GM12878 (cell line): ENCODE measurements at regions not wholly inside any gene's neighbourhood (a gene's known extent, or its start where the extent isn't known, plus 50 kb on each side); places are given as distances from the start of the nearest gene placed in this dataset.

Source experiments
- ATAC-seq: fragments of 200-7000 bp; cut with Tn5 transposase; 3 replicates; pipeline ENCODE4 v1.9.1; 2020; ENCODE audit warnings: mild to moderate bottlenecking, moderate library complexity
- BruUV-seq: library from RNA; stranded (reverse); fragments of 400-500 nt; replicated peaks from 2 replicates; lab custom pipeline; 2021; lab: Mats Ljungman, UMichigan
- CTCF ChIA-PET: fragments of 300-600 bp; sonication (Branson Sonifier 250); formaldehyde crosslinking; extraction: SDS; loops from one replicate; lab custom pipeline; 2021; ENCODE audit warnings: inconsistent platforms; lab: Yijun Ruan, JAX
- POLR2A ChIA-PET: fragments of 350-600 bp; formaldehyde crosslinking; extraction: SDS; loops from one replicate; lab custom pipeline; 2021; ENCODE audit warnings: inconsistent platforms; lab: Charles Lee
- RAD21 ChIA-PET: fragments of 300-600 bp; sonication (Branson Sonifier 250); formaldehyde crosslinking; loops from one replicate; lab custom pipeline; 2023; ENCODE audit warnings: antibody characterized with exemption; ENCODE audit not compliant: unreplicated experiment; lab: Charles Lee
- SMC1A ChIA-PET: fragments of 300-600 bp; sonication (Branson Sonifier 250); formaldehyde crosslinking; loops from one replicate; lab custom pipeline; 2023; ENCODE audit not compliant: unreplicated experiment, uncharacterized antibody; lab: Charles Lee
- DNase-seq: peaks from one replicate; pipeline ENCODE4 v3.0.0-alpha.2; 2011; ENCODE audit warnings: low read depth, low spot score
- FAIRE-seq: peaks from 3 replicates; lab custom pipeline; 2011; peaks lifted over from hg19 to GRCh38; lab: Jason Lieb, UNC
- H2AFZ ChIP-seq: 2 replicates; pipeline ENCODE4 v1.6.0; 2011; ENCODE audit warnings: low read depth, low read length, control low read depth; ENCODE audit not compliant: control insufficient read depth
- H3K27ac ChIP-seq: 2 replicates; pipeline ENCODE4 v1.5.1; 2011; ENCODE audit warnings: control low read depth; ENCODE audit not compliant: control insufficient read depth, insufficient read depth
- H3K27me3 ChIP-seq, 2 experiments: replicated peaks in 1 of 2; 2 replicates each; pipeline versions ENCODE4 v1.6.0 to v1.6.1; 2011; ENCODE audit warnings: low read length in 1 of 2; ENCODE audit not compliant: control insufficient read depth in 2 of 2, insufficient read depth in 2 of 2
- H3K36me3 ChIP-seq, 2 experiments: 2 replicates each; pipeline ENCODE4 v1.5.1; 2011; ENCODE audit warnings: low read length in 1 of 2; ENCODE audit not compliant: control insufficient read depth in 2 of 2, insufficient read depth in 2 of 2
- H3K4me1 ChIP-seq: 2 replicates; pipeline ENCODE4 v1.6.1; 2011; ENCODE audit warnings: mild to moderate bottlenecking, low read length, moderate library complexity, mixed read lengths; ENCODE audit not compliant: control insufficient read depth, insufficient read depth
- H3K4me2 ChIP-seq: 2 replicates; pipeline ENCODE4 v1.6.0; 2011; ENCODE audit warnings: control low read depth; ENCODE audit not compliant: control insufficient read depth, insufficient read depth
- H3K4me3 ChIP-seq: fragments of 200-600 bp; sonication (generic); 2 replicates; pipeline ENCODE4 v1.5.1; 2016
- H3K79me2 ChIP-seq: 2 replicates; pipeline ENCODE4 v1.6.0; 2011; ENCODE audit warnings: low read length; ENCODE audit not compliant: control insufficient read depth, insufficient read depth
- H3K9ac ChIP-seq: 2 replicates; pipeline ENCODE4 v1.8.0; 2011; ENCODE audit warnings: low read length, control low read depth, mixed read lengths; ENCODE audit not compliant: control insufficient read depth, insufficient read depth
- H3K9me3 ChIP-seq: replicated peaks from 3 replicates; pipeline ENCODE4 v1.5.1; 2011; ENCODE audit warnings: mild to moderate bottlenecking, low read length; ENCODE audit not compliant: control insufficient read depth, insufficient read depth
- H4K20me1 ChIP-seq: 2 replicates; pipeline ENCODE4 v1.6.0; 2011; ENCODE audit not compliant: control insufficient read depth, insufficient read depth
- BCLAF1 ChIP-seq: fragments of 450-650 bp; IDR thresholded peaks from 2 replicates; pipeline ENCODE4 v1.6.1; 2017; ENCODE audit warnings: antibody characterized with exemption, mild to moderate bottlenecking, moderate library complexity
- EED ChIP-seq: sonication (generic); IDR thresholded peaks from 2 replicates; pipeline ENCODE4 v1.6.1; 2016; ENCODE audit warnings: antibody characterized with exemption, low read depth
- ELK1 ChIP-seq: IDR thresholded peaks from 2 replicates; pipeline ENCODE4 v1.6.1; 2012; ENCODE audit warnings: low read depth, low read length, improper control_type of control experiment
- GABPA ChIP-seq: IDR thresholded peaks from 2 replicates; pipeline ENCODE4 v1.6.1; 2014; ENCODE audit warnings: antibody characterized with exemption, low read depth, mild to moderate bottlenecking, inconsistent platforms
- PAX8 ChIP-seq: fragments of 450-650 bp; IDR thresholded peaks from 2 replicates; pipeline ENCODE4 v1.6.1; 2017; ENCODE audit warnings: mild to moderate bottlenecking, moderate library complexity
- RCOR1 ChIP-seq: conservative IDR thresholded peaks from 2 replicates; pipeline ENCODE4 v1.6.1; 2012; ENCODE audit warnings: low read depth, low read length, improper control_type of control experiment
- SUZ12 ChIP-seq: fragments of 200-600 bp; sonication (generic); IDR thresholded peaks from one replicate; pipeline ENCODE4 v1.6.1; 2018; ENCODE audit warnings: antibody characterized with exemption, mild to moderate bottlenecking; ENCODE audit not compliant: unreplicated experiment
- TBL1XR1 ChIP-seq: IDR thresholded peaks from 2 replicates; pipeline ENCODE4 v1.6.1; 2012; ENCODE audit warnings: low read depth, low read length, improper control_type of control experiment
- ZBTB4 ChIP-seq: fragments of 450-650 bp; formaldehyde crosslinking; IDR thresholded peaks from 2 replicates; pipeline ENCODE4 v1.4.0; 2022; ENCODE audit warnings: mild to moderate bottlenecking, moderate library complexity
- ZNF24 ChIP-seq: fragments of 450-650 bp; IDR thresholded peaks from 2 replicates; pipeline ENCODE4 v1.6.1; 2017; ENCODE audit warnings: antibody characterized with exemption, mild to moderate bottlenecking
- ZNF687 ChIP-seq: fragments of 450-650 bp; IDR thresholded peaks from 2 replicates; pipeline ENCODE4 v1.6.1; 2017; ENCODE audit warnings: mild to moderate bottlenecking, moderate library complexity
- WGBS: methylation state at CpG from one replicate; pipeline ENCODE4 v1.1.6; 2016; ENCODE audit warnings: low lambda C conversion rate; ENCODE audit not compliant: insufficient replicate concordance, insufficient coverage; ENCODE audit errors: missing lambda C conversion rate; 5-methylcytosine and 5-hydroxymethylcytosine counted together
- in situ Hi-C: fragments of 300-500 bp; cut with MboI; formaldehyde crosslinking; loops from 9 replicates; pipeline ENCODE4 v1.14.3; 2018; ENCODE audit warnings: mixed read lengths
- intact Hi-C: fragments of 100-400 bp; cut with micrococcal nuclease; formaldehyde crosslinking; loops from one replicate; pipeline ENCODE4 v1.14.2; 2022; ENCODE audit not compliant: unreplicated experiment

- TF ChIP-seq ELK1: no peak
These were observed 142.6 kb downstream of the CEBPB start (continued) for GRCh38 chr20:50333131-50333670.

- intact Hi-C loops (no loop called here), in situ Hi-C loops (no loop called here)
- H3K9ac ChIP-seq: no peak overlapping the region
- no TSS peak for BruUV-seq
- FAIRE-seq (no peak), DNase-seq (no peak)
- CTCF ChIA-PET: interaction anchor here (0.7 kb wide), 1 partner anchor 415 kb away, joined by 3 read pairs; no protein-coding TSS in a partner anchor
- H4K20me1 ChIP-seq: no peaks in the 10 kb centered on the region
- H3K27ac ChIP-seq: no peak overlapping the region
- POLR2A ChIA-PET: no interaction called here
- no peak overlapping the region for H3K4me2 ChIP-seq
- peaks cover 13% of the 10 kb centered on the region for H3K4me1 ChIP-seq
- no peaks in the 10 kb centered on the region for H3K36me3 ChIP-seq
- H3K9me3 ChIP-seq: no peaks in the 10 kb centered on the region; the same call in 2 of the 3 replicates
- RAD21 ChIA-PET: no interaction called here
- WGBS: 48% methylated on average over 8 of the region's 8 CpGs
- H2AFZ ChIP-seq: no peak overlapping the region
- TF ChIP-seq GABPA (no peak), RCOR1 (no peak), PAX8 (no peak), SUZ12 (no peak), ZBTB4 (CRISPR knock-in tag) (no peak), EED (no peak), BCLAF1 (no peak), ZNF687 (no peak), TBL1XR1 (no peak), ZNF24 (no peak)
- TF ChIP-seq, all 136 proteins: peak for 0
- H3K4me3 ChIP-seq: no peak overlapping the region
- H3K27me3 ChIP-seq: no peaks in the 10 kb centered on the region; a peak in 1 of 4 replicates
- no peak for ATAC-seq
- SMC1A ChIA-PET: no interaction called here
- H3K79me2 ChIP-seq: no peaks in the 10 kb centered on the region
These were observed 143.2 kb downstream of the CEBPB start for GRCh38 chr20:50333812-50334211.
